Stimulated activated memory B cell treated with anti-CD40 and anti-IgM and Interleukin-4, amounts not matched to agents 10 μg/mL and 1 μg/mL and 100 μg/mL, for 72 hours (primary cell): ENCODE measurements at regions not wholly inside any gene's neighbourhood (a gene's known extent, or its start where the extent isn't known, plus 50 kb on each side); places are given as distances from the start of the nearest gene placed in this dataset.
"Not testable (repeated sequence)": the region's sequence is repeated elsewhere in the genome, so short reads cannot be mapped to it uniquely, and the experiment has no call there.

ENCODE experiments used
- ATAC-seq: fragments of 150-1000 bp; cut with Tn5 transposase; 2 replicates; pipeline ENCODE4 v1.10.0; 2021
- H3K27ac Mint-ChIP-seq: one replicate; pipeline ENCODE4 v1.8.0; 2022; ENCODE audit warnings: mild to moderate bottlenecking, mixed read lengths
- H3K27me3 Mint-ChIP-seq: one replicate; pipeline ENCODE4 v1.8.0; 2022; ENCODE audit warnings: mixed read lengths
- H3K36me3 Mint-ChIP-seq: one replicate; pipeline ENCODE4 v1.8.0; 2022; ENCODE audit warnings: mixed read lengths
- H3K4me1 Mint-ChIP-seq: one replicate; pipeline ENCODE4 v1.8.0; 2022; ENCODE audit warnings: mixed read lengths
- H3K4me3 Mint-ChIP-seq: one replicate; pipeline ENCODE4 v1.8.0; 2022; ENCODE audit warnings: mild to moderate bottlenecking, moderate library complexity, mixed read lengths
- H3K9me3 Mint-ChIP-seq: one replicate; pipeline ENCODE4 v1.8.0; 2022; ENCODE audit warnings: mixed read lengths

DNA sequence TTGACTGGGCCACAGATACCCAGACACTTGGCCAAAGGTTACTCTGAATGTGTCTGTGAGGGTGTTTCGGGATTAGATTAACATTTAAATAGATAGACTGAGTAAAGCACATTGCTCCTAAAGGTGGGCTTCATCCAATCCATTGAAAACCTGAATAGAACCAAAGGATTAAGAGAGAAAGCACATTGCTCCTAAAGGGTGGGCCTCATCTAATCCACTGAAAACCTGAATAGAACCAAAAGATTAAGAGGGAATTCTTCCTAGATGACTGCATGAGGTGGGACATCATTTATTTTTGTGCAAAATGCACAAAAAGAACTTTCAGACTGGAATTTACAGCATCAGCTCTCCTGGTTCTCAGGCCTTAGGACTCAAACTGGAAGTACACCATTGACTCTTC lies 351.2 kb upstream of the PCDH10 start:
- no peak overlapping the region for H3K27ac Mint-ChIP-seq
- no peak for ATAC-seq
- H3K4me3 Mint-ChIP-seq = no peak overlapping the region
- no peaks in the 10 kb centered on the region for H3K4me1 Mint-ChIP-seq
- no peaks in the 10 kb centered on the region for H3K36me3 Mint-ChIP-seq
- H3K27me3 Mint-ChIP-seq = no peaks in the 10 kb centered on the region
- peaks cover 7% of the 10 kb centered on the region for H3K9me3 Mint-ChIP-seq

DNA sequence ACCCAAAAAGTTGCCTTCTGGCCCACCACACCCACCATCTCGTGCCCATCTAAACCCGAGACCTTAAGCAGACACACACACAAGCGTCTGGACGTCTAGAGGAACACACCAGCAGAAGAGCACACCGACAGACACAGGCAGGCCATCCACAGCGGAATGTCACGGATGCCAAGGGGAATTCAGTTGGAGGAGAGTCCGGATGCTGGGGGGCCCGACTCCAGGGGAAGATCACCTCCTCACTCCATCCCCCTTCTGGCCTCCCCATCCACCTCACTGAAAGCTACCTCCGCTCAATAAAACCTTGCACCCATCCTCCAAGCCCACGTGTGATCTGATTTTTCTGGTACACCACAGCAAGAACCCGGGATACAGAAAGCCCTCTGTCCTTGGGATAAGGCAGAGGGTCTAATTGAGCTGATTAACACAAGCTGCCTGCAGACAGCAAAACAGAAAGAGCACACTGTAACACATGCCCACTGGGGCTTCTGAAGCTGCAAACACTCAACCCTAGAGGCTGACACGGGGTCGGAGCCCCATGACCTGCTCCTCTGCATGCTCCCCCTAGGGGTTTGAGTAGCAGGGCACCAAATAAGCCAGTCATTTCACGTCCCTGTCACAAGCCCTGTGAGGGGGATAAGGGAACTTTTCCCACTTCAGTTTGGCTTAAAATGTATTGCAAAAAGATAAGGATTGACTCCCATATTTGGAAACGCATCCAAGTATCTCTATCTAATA lies 339.6 kb upstream of the PCDH10 start:
- H3K27me3 Mint-ChIP-seq = no peaks in the 10 kb centered on the region
- ATAC-seq = no peak
- no peak overlapping the region for H3K27ac Mint-ChIP-seq
- H3K4me1 Mint-ChIP-seq = no peaks in the 10 kb centered on the region
- peaks cover 4% of the 10 kb centered on the region for H3K9me3 Mint-ChIP-seq
- H3K4me3 Mint-ChIP-seq = no peak overlapping the region
- H3K36me3 Mint-ChIP-seq = no peaks in the 10 kb centered on the region

DNA sequence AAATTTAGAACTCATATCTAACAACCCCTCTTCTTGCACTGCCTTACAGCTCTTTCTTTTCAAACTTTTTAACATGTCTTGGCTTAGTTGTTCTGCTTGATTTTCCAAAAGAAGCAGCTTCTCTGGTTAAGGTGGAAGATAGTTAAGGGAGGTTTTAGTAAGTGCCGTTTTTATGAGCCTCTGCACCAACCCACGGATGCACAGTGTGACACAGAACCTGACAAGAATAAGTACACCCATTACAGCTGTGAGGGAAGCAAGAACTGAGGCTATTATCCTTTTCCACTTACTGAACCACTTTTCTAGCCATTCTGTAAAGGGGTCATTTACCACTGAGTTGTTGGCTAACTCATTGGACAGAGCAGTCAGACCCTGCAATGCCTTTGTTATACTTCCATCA lies 336.0 kb upstream of the PCDH10 start:
- H3K4me3 Mint-ChIP-seq, H3K9me3 Mint-ChIP-seq, H3K27ac Mint-ChIP-seq, H3K27me3 Mint-ChIP-seq, H3K4me1 Mint-ChIP-seq, H3K36me3 Mint-ChIP-seq, ATAC-seq: not testable (repeated sequence)

DNA sequence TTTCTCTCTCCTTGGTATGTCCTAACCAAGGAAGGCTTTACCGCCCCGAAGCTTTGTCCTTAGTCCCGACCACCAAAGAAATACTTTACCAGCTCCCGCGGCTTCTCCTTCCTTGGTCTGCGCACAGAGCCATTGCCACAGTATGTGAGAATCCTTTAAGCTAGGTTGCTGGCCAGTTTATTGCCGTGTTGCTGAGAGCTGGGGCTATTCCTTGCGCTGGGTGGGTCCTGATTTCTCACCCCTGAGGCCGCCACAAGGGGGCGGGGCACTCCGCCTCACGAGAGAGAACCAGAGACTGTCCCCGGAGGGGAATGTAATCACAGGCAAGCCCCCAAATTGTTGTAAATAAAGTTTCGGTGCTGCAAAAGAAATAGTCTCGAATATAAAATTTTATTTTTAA lies 331.0 kb upstream of the PCDH10 start:
- H3K36me3 Mint-ChIP-seq = no peaks in the 10 kb centered on the region
- no peak overlapping the region for H3K27ac Mint-ChIP-seq
- peaks cover 8% of the 10 kb centered on the region for H3K9me3 Mint-ChIP-seq
- no peaks in the 10 kb centered on the region for H3K27me3 Mint-ChIP-seq
- no peak for ATAC-seq
- no peak overlapping the region for H3K4me3 Mint-ChIP-seq
- H3K4me1 Mint-ChIP-seq = no peaks in the 10 kb centered on the region

DNA sequence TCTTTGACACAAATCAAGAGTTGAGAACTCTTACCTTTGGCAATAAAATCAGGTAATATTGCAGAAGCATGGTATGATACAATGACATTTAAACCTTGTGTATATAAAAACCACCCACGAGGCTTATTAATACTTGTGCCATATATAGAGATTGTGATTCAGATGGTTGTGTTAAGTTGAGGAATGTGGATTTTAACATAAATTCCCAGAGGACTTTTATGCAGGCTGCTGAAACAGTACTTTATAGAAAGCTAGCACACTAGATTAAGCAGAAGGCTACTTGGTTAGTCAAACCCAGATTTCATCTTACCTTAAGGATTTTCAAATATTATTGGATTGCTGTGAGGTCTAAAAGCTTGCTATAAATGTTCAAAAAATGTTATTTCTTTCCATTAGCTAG lies 325.7 kb upstream of the PCDH10 start:
- H3K4me1 Mint-ChIP-seq = no peaks in the 10 kb centered on the region
- H3K27me3 Mint-ChIP-seq = no peaks in the 10 kb centered on the region
- no peak overlapping the region for H3K27ac Mint-ChIP-seq
- no peak for ATAC-seq
- H3K36me3 Mint-ChIP-seq = no peaks in the 10 kb centered on the region
- peaks cover 6% of the 10 kb centered on the region for H3K9me3 Mint-ChIP-seq
- no peak overlapping the region for H3K4me3 Mint-ChIP-seq

DNA sequence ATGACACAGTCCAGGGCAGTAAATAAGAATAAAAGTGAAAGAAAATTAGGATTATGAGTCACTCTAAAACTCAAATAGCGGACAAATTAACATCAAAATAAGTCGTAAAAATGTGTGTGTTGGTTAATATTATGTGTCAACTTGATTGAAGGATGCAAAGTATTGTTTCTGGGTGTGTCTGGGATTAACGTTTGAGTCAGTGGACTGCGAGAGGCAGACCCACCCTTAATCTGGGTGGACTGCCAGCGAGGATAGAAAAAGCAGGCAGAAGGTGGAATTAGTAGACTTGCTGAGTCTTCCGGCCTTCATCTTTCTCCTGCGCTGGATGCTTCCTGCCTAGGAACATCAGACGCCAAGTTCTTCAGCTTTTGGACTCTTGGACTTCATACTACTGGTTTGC lies 324.3 kb upstream of the PCDH10 start:
- Mint-ChIP-seq H3K9me3 (peaks cover 9% of the 10 kb centered on the region), H3K4me1 (no peaks in the 10 kb centered on the region), H3K4me3 (no peak overlapping the region), H3K36me3 (no peaks in the 10 kb centered on the region), H3K27me3 (no peaks in the 10 kb centered on the region), H3K27ac (no peak overlapping the region)
- no peak for ATAC-seq

DNA sequence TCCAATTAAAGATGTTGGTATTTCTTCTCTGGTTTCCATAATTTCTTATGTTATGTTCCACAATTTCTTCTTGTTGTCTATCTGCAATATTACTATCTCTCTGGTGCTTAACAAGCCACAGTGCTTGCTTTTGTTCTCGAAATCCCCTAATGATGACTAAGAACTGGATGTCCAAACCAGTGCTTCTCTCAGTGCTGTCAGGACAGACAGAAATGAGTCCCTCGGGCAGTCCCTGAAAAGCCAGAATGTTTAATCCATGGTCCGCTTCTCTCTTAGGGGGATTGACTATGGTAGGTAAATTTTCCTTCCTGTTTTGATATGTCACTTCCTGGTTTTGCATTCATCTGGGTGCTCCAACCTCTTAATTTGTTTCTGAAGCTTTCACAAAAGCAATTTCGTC lies 321.6 kb upstream of the PCDH10 start:
- no peaks in the 10 kb centered on the region for H3K36me3 Mint-ChIP-seq
- peaks cover 6% of the 10 kb centered on the region for H3K9me3 Mint-ChIP-seq
- no peak overlapping the region for H3K4me3 Mint-ChIP-seq
- ATAC-seq = no peak
- H3K27ac Mint-ChIP-seq = no peak overlapping the region
- H3K27me3 Mint-ChIP-seq = no peaks in the 10 kb centered on the region
- no peaks in the 10 kb centered on the region for H3K4me1 Mint-ChIP-seq

DNA sequence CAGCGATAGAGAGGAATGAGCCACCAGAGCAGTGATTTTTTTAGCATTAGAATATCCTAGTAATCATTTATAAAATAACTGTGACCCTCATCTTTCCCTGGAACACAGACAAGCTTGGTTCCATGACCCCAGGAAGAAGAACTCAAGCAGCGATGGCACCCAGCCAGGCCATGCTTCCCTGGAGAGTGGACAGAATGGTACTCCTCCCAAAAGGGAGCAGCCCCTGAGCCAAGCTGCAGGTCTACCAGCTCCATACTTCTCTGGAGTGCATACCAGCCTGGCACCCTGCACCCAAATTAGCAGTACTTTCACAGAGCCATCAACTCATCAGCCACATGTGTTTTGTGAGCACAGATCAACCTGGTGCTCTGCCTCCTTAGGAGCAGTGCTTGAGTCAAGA lies 310.9 kb upstream of the PCDH10 start:
- Mint-ChIP-seq H3K27me3 (no peaks in the 10 kb centered on the region), H3K4me3 (no peak overlapping the region), H3K9me3 (peaks cover 9% of the 10 kb centered on the region), H3K4me1 (no peaks in the 10 kb centered on the region), H3K27ac (no peak overlapping the region), H3K36me3 (no peaks in the 10 kb centered on the region)
- no peak for ATAC-seq

DNA sequence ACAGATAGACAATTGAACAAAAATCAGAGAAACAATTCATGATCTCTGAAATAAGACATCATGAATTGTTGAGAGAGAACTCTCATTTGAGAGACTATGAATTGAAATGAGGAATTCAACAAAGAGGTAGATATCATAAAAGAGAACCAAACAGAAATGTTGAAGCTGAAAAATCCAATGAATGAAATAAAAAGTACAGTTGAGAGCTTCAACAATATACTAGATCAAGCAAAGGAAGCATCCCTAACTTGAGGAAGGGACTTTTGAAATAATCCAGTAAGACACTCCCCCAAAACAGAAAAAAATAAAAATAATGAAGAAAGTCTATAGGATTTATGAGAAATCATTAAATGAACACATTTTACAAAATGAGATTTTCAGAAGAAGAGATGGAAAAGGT lies 310.0 kb upstream of the PCDH10 start:
- no peak for ATAC-seq
- Mint-ChIP-seq H3K4me1 (no peaks in the 10 kb centered on the region), H3K27me3 (no peaks in the 10 kb centered on the region), H3K36me3 (no peaks in the 10 kb centered on the region), H3K27ac (no peak overlapping the region), H3K4me3 (no peak overlapping the region), H3K9me3 (peaks cover 9% of the 10 kb centered on the region)

DNA sequence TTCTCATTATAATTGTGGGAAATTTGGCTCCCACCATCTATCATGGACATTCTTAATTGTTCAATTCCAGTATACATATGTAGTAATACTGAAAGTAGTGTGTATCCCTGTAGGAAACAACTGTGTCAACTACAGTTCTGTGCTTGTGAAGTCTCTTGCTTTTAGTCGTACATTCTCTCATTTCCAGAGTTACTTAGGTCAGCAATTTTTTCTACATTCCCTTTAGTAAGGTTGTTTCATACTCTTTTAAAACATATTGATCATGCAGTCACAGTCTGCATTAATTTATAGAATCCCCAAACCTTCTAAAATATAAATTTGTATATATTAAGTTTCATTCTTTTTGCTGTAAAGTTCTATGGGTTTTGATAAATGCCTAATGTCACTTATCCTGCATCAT lies 289.2 kb upstream of the PCDH10 start:
- no peak overlapping the region for H3K4me3 Mint-ChIP-seq
- H3K4me1 Mint-ChIP-seq = no peaks in the 10 kb centered on the region
- H3K27ac Mint-ChIP-seq = no peak overlapping the region
- no peaks in the 10 kb centered on the region for H3K27me3 Mint-ChIP-seq
- no peaks in the 10 kb centered on the region for H3K36me3 Mint-ChIP-seq
- H3K9me3 Mint-ChIP-seq = peaks cover 3% of the 10 kb centered on the region
- no peak for ATAC-seq

DNA sequence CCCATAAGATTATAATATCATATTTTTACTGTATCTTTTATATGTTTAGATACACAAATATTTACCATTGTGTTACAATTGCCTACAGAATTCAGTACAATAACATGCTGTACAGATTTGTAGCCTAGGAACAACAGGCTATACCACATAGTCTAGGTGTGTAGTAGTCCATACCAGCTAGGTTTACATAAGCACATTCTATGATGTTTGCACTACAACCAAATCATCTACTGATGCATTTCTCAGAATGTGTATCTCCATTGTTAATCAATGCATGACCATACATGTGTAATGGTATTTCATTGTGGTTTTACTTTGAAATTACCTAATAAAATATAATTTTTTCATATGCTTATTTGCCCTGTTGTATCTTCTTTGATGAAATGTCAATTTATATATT lies 288.1 kb upstream of the PCDH10 start:
- ATAC-seq = no peak

DNA sequence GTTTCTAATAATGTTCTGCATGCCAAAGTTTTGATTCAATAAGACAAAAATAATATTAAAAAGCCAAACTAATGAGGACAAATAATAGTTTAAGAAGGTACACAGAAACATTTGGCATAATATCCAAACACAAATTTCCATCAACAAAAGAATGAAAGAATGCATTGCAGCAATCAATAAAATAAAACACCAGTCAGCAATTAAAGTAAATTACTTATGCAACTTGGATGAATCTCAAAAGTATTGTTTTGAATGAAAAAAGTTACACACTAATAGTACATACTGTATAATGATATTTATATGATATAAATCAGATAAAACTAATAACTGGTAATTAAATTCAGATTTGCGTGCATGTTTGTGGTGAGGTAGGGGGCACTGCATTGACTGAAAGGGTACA lies 285.5 kb upstream of the PCDH10 start:
- Mint-ChIP-seq H3K9me3 (no peaks in the 10 kb centered on the region), H3K36me3 (no peaks in the 10 kb centered on the region), H3K4me1 (no peaks in the 10 kb centered on the region), H3K27me3 (no peaks in the 10 kb centered on the region), H3K4me3 (no peak overlapping the region), H3K27ac (no peak overlapping the region)
- ATAC-seq = no peak

More for the DNA sequence above, 288.1 kb upstream of the PCDH10 start:
- no peaks in the 10 kb centered on the region for H3K36me3 Mint-ChIP-seq
- H3K4me3 Mint-ChIP-seq = no peak overlapping the region
- peaks cover 3% of the 10 kb centered on the region for H3K9me3 Mint-ChIP-seq
- no peaks in the 10 kb centered on the region for H3K27me3 Mint-ChIP-seq
- H3K27ac Mint-ChIP-seq = no peak overlapping the region
- no peaks in the 10 kb centered on the region for H3K4me1 Mint-ChIP-seq

DNA sequence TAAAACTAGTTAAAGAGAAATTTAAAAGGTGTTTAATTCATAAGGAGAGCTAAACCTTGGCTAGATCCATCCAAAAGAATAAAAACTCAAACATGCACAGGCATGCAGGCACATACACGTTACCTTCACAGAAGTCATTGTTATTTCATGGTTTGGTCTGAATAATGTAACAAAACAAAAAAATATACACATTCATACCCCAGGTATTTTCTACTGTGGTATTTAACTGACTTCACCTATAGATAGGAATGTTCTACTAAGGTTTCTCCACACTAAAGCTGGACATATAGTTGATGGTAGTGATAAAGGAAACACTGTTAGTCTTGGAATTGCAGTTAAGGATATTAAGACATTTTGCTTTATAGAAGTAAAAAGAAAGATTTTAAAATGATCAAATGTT lies 283.6 kb upstream of the PCDH10 start:
- H3K27me3 Mint-ChIP-seq = no peaks in the 10 kb centered on the region
- no peak for ATAC-seq
- no peaks in the 10 kb centered on the region for H3K36me3 Mint-ChIP-seq
- no peak overlapping the region for H3K27ac Mint-ChIP-seq
- H3K4me3 Mint-ChIP-seq = no peak overlapping the region
- no peaks in the 10 kb centered on the region for H3K4me1 Mint-ChIP-seq
- H3K9me3 Mint-ChIP-seq = no peaks in the 10 kb centered on the region

DNA sequence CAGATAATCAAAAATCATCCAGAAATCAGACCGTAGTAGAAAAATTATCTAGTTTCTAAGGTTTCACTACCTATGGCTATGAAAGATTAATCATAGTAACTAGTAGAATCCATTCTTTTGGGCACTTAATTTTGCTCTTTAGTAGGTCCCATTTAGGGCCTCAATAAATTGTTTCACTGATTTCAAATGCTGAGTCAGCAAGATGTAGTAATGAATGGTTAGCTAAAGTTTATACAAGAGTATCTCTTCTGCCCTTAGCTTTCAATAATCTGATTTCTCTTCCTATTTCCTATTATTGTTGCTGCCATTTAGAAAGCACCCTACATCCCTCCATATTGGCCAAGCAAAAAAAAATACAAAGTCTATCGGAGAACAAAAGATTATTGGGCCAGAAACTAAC lies 283.2 kb upstream of the PCDH10 start:
- Mint-ChIP-seq H3K27me3 (no peaks in the 10 kb centered on the region), H3K27ac (no peak overlapping the region), H3K9me3 (no peaks in the 10 kb centered on the region), H3K4me3 (no peak overlapping the region), H3K4me1 (no peaks in the 10 kb centered on the region), H3K36me3 (no peaks in the 10 kb centered on the region)
- ATAC-seq = no peak

DNA sequence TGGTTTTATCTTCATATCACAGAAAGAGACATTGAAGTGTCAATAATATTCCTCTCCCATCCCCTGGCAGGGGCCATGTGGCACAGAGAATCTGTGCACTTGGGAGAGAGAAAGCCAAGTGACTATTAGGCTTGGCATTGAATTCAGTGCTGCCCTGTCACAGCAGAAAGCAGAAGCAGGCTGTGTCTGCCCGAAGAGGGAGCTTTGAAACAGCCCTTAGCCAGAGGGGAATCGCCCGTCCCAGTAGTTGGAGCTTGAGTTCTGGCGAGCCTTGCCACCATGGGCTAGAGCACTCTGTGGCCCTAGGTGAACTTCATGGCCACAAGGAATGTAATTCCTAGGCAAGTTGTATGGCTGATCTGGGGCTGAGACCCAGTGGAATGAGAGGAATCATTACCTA lies 282.5 kb upstream of the PCDH10 start:
- Mint-ChIP-seq H3K4me3 (no peak overlapping the region), H3K27ac (no peak overlapping the region), H3K36me3 (no peaks in the 10 kb centered on the region), H3K27me3 (no peaks in the 10 kb centered on the region), H3K9me3 (no peaks in the 10 kb centered on the region), H3K4me1 (no peaks in the 10 kb centered on the region)
- ATAC-seq = no peak

DNA sequence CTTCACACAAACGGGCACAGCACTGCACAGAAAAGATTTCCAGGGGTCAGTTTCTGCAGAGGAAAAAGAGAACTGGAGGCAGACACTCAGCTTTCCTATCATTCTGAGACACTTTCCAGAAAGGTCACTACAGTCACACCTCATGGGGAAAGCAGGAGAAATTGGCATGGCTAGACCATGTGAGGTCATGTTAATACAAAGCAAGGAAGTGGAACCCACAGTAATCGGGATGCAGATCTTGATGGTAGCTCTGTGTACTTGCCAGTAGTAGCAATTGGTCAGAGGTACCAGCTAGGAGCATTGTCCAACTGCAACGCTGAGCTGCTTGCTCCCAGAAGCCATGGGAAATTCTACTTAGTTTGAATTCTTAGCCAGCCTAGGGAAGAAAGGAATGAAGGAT lies 255.3 kb upstream of the PCDH10 start:
- Mint-ChIP-seq H3K9me3 (peaks cover 2% of the 10 kb centered on the region), H3K27me3 (no peaks in the 10 kb centered on the region), H3K27ac (no peak overlapping the region), H3K4me3 (no peak overlapping the region), H3K4me1 (no peaks in the 10 kb centered on the region), H3K36me3 (no peaks in the 10 kb centered on the region)
- ATAC-seq = no peak

DNA sequence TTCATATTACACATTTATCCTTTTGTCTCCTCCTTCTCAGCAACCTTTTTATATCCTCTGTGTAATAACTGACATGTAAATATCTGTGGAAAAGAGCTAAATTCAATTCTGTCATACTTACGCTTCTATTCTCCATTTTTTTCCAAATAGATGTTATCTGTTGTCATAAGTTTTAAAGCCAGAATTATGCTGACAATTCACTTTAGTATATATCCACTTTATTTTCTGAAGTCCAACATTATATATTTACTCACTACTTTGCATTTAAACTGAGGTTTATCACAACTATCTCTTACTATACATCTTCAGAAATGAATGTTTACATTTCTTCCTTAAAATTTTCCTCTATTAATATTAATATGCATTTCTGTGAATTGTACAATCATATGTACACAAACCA lies 247.9 kb upstream of the PCDH10 start:
- H3K36me3 Mint-ChIP-seq = no peaks in the 10 kb centered on the region
- no peak overlapping the region for H3K27ac Mint-ChIP-seq
- no peaks in the 10 kb centered on the region for H3K27me3 Mint-ChIP-seq
- no peak for ATAC-seq
- H3K4me1 Mint-ChIP-seq = no peaks in the 10 kb centered on the region
- peaks cover 3% of the 10 kb centered on the region for H3K9me3 Mint-ChIP-seq
- no peak overlapping the region for H3K4me3 Mint-ChIP-seq
